ENCODE measurements at regions not wholly inside any gene's neighbourhood (a gene's known extent, or its start where the extent isn't known, plus 50 kb on each side); places are given as distances from the start of the nearest gene placed in this dataset.
A peak's percentile ranks its signal among the peaks of the same experiment; 100 is the strongest.

DNA sequence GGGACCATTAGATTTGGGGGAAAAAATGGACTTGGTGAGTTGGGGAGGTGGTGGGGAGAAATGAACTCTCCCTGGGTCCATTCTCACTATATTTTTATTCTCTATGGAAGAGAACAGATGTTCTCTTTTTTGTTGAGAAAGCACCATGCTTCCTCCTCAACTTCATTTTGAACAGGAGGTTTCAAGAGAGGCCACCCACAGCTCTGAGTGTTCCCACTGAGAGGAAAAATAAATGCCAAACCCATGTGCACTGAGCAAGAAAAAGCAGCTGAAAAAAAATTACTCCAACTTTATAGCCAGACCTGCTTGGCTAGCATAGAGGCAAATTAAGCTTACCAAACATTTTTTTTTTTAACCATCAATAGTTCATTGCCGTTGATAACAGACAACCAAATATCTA lies 883.6 kb downstream of the KCNJ2 start:
- DNase-seq, result no peak

DNA sequence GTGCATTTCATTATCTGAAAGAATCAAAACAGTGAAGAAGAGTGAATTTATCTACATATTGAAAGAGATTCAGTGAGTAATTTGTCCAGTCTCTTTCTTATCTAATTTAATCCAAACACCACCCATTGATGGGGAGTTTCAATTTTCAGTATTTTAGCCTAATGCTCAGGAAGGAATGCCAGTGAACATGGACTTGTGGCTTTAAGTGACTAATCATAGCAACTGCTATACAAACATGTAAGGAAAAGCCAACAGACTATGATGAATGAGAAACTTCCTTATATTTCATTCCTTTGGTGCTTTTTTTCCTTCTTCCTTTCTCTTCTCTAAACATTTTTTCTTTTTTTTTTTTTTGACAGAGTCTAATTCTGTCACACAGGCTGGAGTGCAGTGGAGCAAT lies 885.8 kb downstream of the KCNJ2 start:
- peak; percentile 34 for DNase-seq

DNA sequence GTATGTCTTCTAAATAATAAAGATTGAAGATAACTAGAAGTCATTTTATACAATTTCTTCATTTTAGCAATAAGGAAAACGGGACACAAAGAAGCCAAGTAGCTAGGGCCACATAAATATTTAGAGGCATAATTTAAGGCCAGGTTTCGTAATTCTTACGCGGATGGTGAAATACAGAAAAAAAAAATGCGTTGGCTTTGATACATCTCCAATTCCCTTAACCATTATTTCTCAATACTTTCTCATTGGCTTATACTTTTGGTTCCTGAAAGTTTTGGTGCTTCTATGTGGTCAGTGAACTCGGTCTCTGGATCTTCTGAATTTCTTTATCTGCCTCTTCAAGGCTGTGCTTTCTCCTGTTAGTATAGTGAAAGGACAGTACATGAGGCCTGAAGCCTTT lies 888.1 kb downstream of the KCNJ2 start:
- DNase-seq, result no peak

GRCh38 chr17:71057938-71058337 lies 888.6 kb downstream of the KCNJ2 start:
- DNase-seq, result no peak

- DNase-seq, result no peak
These were observed 893.8 kb downstream of the KCNJ2 start for GRCh38 chr17:71063127-71063526.

- no peak for DNase-seq
These were observed 894.2 kb downstream of the KCNJ2 start for GRCh38 chr17:71063559-71063958.

DNA sequence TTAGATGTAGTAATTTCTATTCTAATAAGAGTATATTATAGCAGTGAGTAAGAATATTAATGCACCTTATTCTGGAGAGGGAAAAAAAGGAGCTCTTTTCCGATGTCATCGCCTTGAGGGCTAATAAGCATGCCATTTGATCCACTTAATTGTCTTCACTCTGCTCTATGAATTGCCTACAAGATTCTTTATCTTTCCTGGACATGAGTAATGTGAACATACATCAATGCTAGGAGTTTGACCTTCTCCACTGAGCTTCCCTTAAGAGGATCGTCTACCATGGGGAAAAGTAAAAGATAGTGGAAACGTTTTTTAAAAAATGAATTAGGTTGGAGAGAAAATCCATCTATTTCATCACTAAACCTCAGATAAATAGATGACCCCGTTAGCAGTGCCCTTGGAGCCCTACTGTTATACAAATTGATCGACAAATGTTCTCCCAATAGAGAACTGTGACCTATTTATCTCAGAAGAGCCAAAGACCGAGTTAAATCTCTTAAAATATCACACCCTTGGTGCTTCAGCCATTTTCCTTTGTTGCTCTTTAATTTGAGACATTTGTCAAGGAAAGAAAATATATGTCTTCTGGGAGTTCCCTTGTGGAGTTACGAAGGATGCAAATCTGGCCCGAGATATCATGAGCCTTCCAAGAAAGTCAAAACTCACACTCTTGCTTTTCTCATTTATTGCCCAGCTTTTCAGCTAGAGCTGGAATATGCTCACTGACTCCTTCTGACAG lies 898.5 kb downstream of the KCNJ2 start:
- no peak for DNase-seq

DNA sequence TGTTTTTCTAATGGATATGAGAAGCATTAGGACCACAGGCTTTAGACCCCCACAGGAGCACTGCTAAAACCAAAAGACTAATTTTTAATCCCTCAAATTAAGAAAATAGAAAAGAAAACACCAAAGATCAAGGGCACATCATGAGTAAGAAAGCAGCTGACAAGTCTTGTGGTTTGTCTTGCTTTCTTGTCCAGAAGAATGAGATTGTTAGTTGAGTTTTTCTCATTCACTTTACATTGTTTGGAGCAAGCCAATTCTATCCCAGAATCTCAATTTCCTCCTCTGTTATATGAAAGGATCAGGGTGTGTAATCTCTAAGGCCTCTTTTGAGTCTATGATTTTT lies 899.0 kb downstream of the KCNJ2 start:
- DNase-seq, result no peak

DNA sequence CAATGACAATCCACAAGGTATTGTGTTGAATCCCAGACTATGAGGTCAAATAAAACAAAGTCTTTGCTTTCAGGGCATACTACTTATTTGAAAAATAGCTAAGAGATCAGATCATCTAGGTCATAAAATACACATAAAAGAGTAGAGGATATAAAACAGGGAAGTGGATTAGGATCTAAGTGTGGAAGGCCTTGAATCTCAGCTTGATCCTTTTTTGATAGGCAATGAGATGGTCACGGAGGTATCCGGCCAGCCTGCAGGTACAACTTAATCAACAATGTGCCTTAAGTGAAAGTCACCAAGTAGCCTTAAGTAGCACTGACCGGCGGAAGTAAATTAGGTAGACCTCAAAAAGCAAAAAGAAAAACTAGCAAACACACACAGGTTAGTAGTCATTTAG lies 901.7 kb downstream of the KCNJ2 start:
- DNase-seq, result no peak

GRCh38 chr17:71071837-71072236 lies 902.5 kb downstream of the KCNJ2 start:
- peak; percentile 98 for DNase-seq

- DNase-seq, result no peak
These were observed 911.6 kb downstream of the KCNJ2 start for GRCh38 chr17:71080937-71081336.

GRCh38 chr17:71081666-71082065 lies 912.3 kb downstream of the KCNJ2 start:
- DNase-seq, result no peak

GRCh38 chr17:71084219-71084618 lies 914.9 kb downstream of the KCNJ2 start:
- DNase-seq, result peak; percentile 26

GRCh38 chr17:71084838-71085237 lies 915.5 kb downstream of the KCNJ2 start:
- no peak for DNase-seq

DNA sequence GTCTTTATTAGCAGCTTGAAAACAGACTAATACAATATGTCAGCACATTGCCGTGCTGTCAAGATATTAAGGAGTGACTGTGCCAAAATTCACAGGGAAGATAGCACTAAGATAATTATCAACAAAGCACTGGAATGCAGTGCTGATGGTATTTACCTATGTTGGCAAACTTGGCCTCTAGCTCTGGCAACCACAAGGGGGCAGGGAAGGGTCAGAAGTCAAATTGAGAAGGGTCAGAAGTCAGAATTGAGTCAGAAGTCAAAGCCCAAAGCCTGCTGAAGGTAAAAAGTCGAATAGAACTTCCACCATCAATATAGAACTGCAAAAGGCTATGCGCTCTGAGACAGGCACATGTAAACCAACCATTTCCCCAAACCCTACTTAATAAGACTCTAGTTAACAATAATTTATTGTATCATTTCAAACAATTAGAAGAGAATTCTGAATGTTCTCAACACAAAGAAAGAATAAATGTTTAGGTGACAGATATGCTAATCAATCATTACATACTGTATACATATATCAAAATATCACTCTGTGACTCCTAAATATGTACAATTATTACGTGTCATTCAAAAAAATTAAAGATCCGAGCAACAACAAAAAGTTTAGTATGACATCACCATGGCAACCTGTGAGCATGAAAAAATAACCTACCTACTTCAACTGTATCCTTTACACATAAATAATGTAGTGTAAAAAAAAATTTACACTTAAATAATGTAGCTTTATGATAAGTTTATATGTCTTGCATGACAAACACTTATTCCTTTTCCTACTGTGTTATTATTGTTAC lies 916.1 kb downstream of the KCNJ2 start:
- no peak for DNase-seq

- DNase-seq, result no peak
These were observed 920.1 kb downstream of the KCNJ2 start for GRCh38 chr17:71089431-71089830.

GRCh38 chr17:71098071-71098470 lies 928.7 kb downstream of the KCNJ2 start:
- no peak for DNase-seq

DNA sequence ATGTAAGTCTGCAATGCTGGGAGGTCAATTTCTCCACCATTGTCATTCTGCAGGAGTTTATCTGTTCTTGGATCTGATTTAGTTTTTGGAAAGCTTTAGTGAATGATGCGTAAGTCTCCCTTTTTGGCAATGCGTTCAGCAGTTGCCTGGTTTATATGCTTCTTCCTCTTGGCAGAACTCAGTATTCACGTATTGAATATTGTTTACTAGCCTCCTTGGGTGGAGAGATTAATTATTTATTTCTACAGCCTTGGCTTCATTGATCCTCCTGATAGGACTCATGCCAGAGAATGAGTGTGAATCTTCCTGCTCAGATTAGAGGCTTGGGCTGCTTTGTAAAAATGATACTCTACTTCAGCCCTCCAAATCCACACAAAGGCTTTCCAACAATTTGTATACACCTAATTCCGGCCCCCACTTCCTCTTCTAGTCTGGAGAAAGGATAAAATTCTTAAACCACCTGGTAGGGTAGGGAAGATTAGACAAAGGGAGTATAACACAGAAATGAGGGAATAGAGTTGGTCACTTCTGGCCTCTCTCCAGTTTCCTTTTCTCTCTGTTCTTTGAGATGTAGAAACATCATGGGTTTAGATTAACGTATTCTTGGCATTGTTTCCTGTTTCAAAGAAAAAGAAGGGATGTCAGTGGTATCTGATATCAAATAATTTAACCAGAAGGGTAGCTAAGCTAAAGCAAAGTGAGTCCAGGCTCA lies 929.8 kb downstream of the KCNJ2 start:
- no peak for DNase-seq

GRCh38 chr17:71102777-71103176 lies 933.4 kb downstream of the KCNJ2 start:
- no peak for DNase-seq

GRCh38 chr17:71104225-71104624 lies 934.9 kb downstream of the KCNJ2 start:
- no peak for DNase-seq

GRCh38 chr17:71106056-71106455 lies 936.7 kb downstream of the KCNJ2 start:
- peak; percentile 40 for DNase-seq

GRCh38 chr17:71107136-71107535 lies 937.8 kb downstream of the KCNJ2 start:
- DNase-seq, result peak; percentile 33

- DNase-seq, result no peak
These were observed 940.4 kb downstream of the KCNJ2 start for GRCh38 chr17:71109697-71110096.

DNA sequence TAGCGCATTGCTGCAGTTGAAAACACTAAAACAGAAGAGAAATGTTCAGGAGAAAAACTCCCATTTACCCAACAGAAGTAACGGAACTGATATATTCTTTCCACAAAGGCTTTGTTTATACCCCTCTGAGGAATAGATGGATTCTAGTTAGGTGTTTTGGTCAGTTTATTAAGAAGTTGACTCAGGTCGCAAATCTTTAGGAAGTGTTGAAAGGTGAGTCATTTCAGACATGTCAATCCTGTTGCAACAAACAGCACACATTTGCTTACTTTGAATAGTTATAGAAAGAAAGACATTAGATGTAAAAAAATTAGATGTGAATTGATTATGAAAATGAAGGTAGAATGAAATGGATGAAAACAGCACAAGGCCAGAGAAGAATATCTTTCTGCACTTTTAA lies 941.0 kb downstream of the KCNJ2 start:
- peak; percentile 45 for DNase-seq

All from fibroblast of skin of right biceps (primary cell).